Fibroblast of skin of left quadriceps (primary cell): ENCODE measurements at regions not wholly inside any gene's neighbourhood (a gene's known extent, or its start where the extent isn't known, plus 50 kb on each side); places are given as distances from the start of the nearest gene placed in this dataset.

Experiments
- DNase-seq, 2 experiments: peaks; one replicate each; pipeline ENCODE4 v3.0.0-alpha.2; 2013; ENCODE audit warnings: low read depth in 2 of 2

DNA sequence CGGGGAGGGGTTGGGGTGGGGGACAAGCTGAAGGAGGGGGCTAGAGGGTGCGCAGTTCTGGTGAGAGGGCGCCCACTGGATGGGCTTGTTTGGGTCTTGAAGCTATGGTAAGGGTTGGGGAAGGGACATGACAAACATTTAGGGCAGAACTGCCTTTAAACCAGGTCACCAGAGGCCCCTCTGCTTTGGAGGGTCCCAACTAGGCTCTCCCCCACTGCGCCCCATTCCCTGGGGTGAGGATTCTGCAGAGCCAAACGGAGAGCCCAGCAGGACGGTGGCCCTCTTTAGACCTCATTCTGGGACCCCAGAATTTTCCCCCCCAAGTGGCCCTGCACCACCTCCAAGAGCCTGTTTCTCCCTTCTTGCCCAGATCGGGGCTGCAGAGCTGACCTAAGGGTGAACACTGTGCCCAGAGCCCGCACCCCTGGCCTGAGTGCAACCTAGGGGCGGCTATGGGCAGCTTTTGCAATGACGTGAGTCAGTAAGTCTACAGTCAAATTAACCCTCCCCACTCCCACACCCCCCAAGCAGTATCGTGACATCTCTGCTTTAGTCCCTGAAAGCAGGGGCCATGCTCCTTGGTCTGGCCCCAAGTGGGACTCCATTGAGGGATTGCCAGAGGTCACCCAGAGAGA, 593.8 kb downstream of the MATN1 start:
- DNase-seq, result no peak

- no peak for DNase-seq
These were observed 594.4 kb downstream of the MATN1 start for GRCh38 chr1:30129001-30129408.

- no peak for DNase-seq
These were observed 596.5 kb downstream of the MATN1 start for GRCh38 chr1:30126848-30127247.

GRCh38 chr1:30125821-30126170, 597.6 kb downstream of the MATN1 start:
- DNase-seq, result no peak

DNA sequence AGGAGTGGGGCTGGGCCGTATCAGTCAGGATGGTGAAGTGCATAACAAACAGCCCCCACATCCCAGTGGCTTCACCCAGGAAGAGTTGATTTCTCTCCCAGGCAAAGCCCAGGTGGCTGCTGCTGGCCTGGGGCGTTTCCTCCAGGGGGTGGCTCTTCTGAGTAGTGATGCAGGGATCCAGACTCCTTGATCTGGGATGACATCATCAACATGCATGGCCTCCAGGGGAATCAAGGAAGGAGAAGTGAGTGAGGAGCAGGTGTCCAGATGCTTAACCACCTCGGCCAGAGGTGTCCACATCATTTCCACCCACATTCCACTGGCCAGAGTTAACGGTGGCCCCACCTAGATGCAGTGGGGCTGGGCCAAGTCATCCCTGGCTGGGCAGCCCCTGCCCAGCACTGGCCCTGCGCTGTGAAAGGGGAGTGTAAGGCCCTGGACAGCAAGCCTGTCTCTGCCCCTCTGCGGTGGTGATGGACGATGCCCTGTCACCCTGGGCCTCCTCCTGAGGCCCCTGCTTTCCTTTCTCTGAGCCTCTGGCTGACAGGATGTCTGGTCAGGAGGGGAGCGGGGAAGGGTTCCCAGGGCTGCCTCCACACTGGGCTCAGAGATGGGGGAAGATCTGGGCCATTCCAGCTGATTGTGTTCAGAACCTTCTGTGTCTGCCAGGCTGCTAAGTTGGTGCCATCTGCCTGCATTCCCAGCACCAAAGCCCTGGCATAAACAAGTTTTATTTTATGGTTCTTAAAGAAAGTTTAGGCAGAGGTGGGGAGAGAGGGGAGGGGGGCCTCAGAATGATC, 598.2 kb downstream of the MATN1 start:
- no peak for DNase-seq

- no peak for DNase-seq
These were observed 599.5 kb downstream of the MATN1 start for GRCh38 chr1:30123896-30124295.

GRCh38 chr1:30123036-30123435, 600.3 kb downstream of the MATN1 start:
- no peak for DNase-seq

- DNase-seq, result no peak
These were observed 603.0 kb downstream of the MATN1 start for GRCh38 chr1:30120245-30121000.

- DNase-seq, result no peak
These were observed 605.7 kb downstream of the MATN1 start for GRCh38 chr1:30117685-30118084.

DNA sequence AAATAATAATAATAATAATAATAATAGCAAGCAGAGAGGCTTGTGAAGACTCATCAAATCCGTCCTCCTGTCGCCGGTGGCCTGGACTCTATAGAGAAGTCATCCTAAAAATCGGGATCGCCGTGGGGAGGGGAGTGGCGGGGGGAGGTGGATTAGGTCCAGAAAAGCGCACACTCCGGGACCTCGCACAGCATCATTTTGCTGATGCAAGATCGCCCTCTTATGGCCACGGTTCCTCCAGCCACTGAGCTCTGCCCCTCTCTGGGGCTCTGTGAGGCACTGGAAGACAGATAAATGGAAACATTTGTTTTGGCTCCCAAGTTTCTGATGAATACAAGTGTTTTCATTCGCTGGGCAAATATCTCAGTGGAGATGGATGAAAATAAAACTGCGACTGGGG, 612.0 kb downstream of the MATN1 start:
- peak; percentile 5 to 12 for DNase-seq

GRCh38 chr1:30110846-30111245, 612.5 kb downstream of the MATN1 start:
- no peak for DNase-seq

- DNase-seq, result no peak
These were observed 613.5 kb downstream of the MATN1 start for GRCh38 chr1:30109853-30110252.

- DNase-seq, result no peak
These were observed 615.2 kb downstream of the MATN1 start for GRCh38 chr1:30108186-30108585.

- DNase-seq, result peak in 1 of 2 experiments; percentile 6
These were observed 617.3 kb downstream of the MATN1 start for GRCh38 chr1:30106125-30106524.

GRCh38 chr1:30104551-30104950, 618.8 kb downstream of the MATN1 start:
- no peak for DNase-seq

DNA sequence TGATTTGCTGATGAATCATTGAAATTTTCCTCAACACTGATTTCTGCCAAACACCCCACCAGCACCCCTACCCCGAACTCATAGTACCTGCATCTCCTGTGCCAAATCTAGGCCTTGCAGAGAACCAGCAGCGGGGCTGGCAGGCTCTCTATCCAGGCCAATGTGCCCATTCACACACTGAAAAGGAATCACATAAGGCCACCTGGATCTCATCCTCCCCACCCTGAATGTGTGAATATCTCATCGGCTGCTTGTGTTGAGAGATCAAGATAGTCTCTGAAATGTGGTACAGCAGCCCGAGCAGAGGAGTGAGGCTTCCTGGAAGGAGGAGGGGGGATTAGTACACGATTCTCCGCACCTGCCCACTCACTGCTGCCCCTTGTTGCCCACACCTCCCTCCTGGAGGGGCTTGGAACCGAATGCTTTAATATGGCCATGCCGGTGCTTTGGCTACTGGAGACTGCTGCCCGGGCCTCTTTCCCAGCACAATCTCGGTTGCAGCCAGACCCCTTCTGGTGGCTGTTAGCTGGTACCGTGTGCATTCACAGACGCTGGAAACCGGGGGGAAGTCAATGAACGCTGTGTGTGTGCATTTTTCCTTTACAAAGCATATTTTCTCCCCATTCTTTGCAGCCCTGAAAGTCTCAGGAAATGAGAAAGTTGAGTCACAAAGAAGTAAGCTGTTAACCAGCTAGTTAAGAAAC, 619.5 kb downstream of the MATN1 start:
- no peak for DNase-seq

DNA sequence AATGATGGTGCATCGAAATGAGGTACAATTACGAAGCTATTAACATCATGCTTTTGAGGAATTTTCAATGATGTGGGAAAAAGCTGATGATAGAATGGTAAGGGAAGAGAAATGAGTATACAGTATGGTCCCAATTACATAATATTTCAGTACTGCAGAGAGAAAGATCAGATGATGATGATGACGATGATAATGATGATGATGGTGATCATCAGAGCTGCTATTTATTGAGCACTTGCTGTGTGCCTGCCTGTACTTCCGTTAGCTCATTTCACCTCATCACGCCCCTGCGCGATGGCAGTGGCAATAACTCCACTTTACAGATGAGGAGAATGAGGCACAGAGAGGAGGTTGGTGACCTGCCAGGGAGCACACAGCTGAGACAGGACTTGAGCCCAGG, 620.8 kb downstream of the MATN1 start:
- DNase-seq, result no peak

DNA sequence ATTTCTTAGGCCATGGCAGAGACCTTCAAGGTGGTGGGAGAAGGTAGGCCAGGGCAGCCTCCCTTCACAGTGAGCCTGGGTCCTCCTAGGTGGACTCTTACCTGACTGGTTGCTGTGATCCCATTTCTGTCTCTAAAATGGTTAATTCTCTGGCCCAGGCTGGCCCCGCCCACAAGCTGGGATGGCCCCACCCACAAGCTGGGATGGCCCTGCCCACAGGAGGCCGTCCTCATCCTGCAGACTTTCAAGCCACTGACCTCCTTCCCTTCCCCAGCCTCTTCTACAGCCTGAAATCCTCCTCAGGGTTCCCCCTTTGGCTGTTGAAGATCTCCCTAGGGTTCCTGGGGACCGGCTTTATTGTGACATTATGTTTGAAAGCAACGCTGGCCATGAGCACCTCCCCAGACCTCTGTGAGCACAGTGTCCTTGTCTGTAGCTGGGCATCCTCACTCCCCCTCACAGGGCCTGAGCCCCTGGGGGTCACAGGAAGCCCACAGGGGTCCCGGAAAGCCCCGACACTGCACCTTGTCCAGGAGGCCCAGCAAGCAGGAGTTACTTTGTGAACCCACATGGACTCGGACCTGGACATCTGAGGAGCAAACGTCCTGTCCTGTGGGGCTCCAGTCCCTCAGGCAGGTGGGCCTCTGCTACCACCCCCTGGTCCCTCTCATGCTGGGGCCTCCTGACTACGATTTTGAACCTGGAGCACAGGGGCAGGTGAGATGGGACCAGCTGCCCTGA, 621.7 kb downstream of the MATN1 start:
- DNase-seq, result no peak

DNA sequence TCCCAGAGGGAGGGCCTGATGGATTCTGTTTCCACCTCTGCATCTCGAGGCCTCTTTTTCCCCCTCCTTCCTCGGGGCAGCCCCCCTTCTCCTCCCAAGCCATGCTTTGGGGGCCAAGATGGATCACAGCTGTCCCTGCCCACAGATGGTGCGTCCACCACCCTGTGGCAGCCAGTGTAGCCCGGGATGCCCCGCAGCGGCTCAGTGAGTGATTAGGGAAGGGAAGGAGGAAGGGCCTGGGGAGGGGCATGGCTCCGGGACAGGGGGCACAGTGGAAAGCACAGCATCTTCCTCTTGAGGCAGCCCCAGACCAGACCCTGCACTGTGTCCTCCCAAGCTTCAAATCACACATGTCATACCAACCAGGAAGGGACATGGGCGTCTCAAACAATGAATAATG, 622.4 kb downstream of the MATN1 start:
- no peak for DNase-seq

GRCh38 chr1:30100524-30100862, 622.9 kb downstream of the MATN1 start:
- no peak for DNase-seq
